BJ (cell line): ENCODE measurements at regions not wholly inside any gene's neighbourhood (a gene's known extent, or its start where the extent isn't known, plus 50 kb on each side); places are given as distances from the start of the nearest gene placed in this dataset.

Experiments used
- CTCF ChIA-PET: fragments of 350-600 bp; formaldehyde crosslinking; extraction: SDS; loops from one replicate; lab custom pipeline; 2021; ENCODE audit warnings: antibody characterized with exemption, inconsistent platforms; lab: Yijun Ruan, JAX
- POLR2A ChIA-PET: fragments of 300-600 bp; sonication (Branson Sonifier 250); formaldehyde crosslinking; extraction: SDS; loops from one replicate; lab custom pipeline; 2021; ENCODE audit warnings: antibody characterized with exemption; lab: Charles Lee
- DNase-seq: peaks from one replicate; pipeline ENCODE4 v3.0.0-alpha.2; 2011; ENCODE audit warnings: low read depth
- H3K27me3 ChIP-seq: 2 replicates; pipeline ENCODE4 v1.6.0; 2011; ENCODE audit warnings: low read length; ENCODE audit not compliant: control insufficient read depth, insufficient read depth
- H3K36me3 ChIP-seq: 2 replicates; pipeline ENCODE4 v1.5.1; 2011; ENCODE audit warnings: low read length; ENCODE audit not compliant: control insufficient read depth, insufficient read depth
- H3K4me3 ChIP-seq: 2 replicates; pipeline ENCODE4 v1.5.1; 2011; ENCODE audit warnings: low read depth, mild to moderate bottlenecking, control low read depth, low read length
- CTCF ChIP-seq: IDR thresholded peaks from 2 replicates; pipeline ENCODE4 v1.5.1; 2011; ENCODE audit warnings: low read depth, mild to moderate bottlenecking, control low read depth, inconsistent platforms, low read length, moderate library complexity; ENCODE audit not compliant: insufficient read depth

- no peak overlapping the region for H3K4me3 ChIP-seq
- TF ChIP-seq CTCF: no peak
- peaks cover 9% of the 10 kb centered on the region for H3K27me3 ChIP-seq
- H3K36me3 ChIP-seq: no peaks in the 10 kb centered on the region
- no peak for DNase-seq
- ChIA-PET CTCF (no interaction called here), POLR2A (no interaction called here)
Measured at GRCh38 chr10:78870458-78870857, 198.3 kb upstream of the ZMIZ1 start.

DNA sequence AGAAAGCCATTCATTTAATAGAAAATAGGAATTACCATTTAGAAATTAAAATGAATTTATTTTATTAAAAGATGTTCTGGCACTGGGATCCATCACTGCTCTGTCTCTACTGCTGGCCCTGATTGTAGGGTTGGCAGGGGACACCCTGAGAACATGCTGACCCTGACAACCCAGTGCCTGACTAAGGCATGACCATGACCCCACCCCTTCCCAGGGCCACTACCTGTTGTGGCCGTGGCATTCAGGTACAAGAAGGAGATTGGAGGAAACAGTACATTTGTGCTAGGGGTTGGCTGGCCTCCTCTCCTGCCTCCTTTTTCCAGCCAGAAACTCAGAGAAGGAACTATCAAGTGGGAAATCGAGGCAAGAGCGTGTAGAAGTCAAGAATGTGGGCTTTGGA lies 197.0 kb upstream of the ZMIZ1 start:
- TF ChIP-seq CTCF: no peak
- H3K27me3 ChIP-seq: peaks cover 9% of the 10 kb centered on the region
- no peak for DNase-seq
- H3K36me3 ChIP-seq: no peaks in the 10 kb centered on the region
- ChIA-PET POLR2A (no interaction called here), CTCF (no interaction called here)
- H3K4me3 ChIP-seq: no peak overlapping the region

- Histone ChIP-seq H3K36me3 (no peaks in the 10 kb centered on the region), H3K4me3 (no peak overlapping the region), H3K27me3 (peaks cover 9% of the 10 kb centered on the region)
- no peak for DNase-seq
- CTCF ChIA-PET: no interaction called here
- POLR2A ChIA-PET: no interaction called here
- no peak for TF ChIP-seq CTCF
Measured at GRCh38 chr10:78873413-78873812, 195.4 kb upstream of the ZMIZ1 start.

DNA sequence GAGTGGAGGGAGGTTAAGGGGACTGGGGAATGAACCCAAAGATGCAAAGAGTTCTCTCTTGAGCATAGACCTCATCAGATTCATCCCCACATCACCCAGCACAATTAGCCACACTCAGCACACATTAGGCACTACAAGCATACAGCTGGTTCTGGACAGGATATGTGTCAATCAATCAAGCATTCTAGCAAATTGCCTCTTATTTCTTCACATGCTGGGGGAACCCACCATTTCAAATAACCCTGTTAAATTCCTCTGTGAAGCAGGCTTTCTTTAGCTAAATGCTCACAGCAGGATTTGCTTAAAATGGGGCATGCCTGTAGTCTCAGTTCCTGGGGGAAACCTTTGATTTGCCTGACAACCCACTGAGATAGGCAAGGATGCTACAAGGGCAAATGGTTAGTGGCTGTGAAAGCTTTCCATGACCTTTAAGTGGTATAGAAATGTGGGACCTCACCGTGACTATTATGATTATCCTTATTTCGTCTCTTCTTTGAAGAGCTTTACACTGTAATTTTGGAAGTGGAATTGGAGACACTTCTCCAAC lies 193.4 kb upstream of the ZMIZ1 start:
- CTCF ChIA-PET: interaction anchor here (1.2 to 2.0 kb wide), 2 partner anchors 23 to 683 kb away, joined by 3 to 4 read pairs; no protein-coding TSS in a partner anchor
- POLR2A ChIA-PET: no interaction called here

DNA sequence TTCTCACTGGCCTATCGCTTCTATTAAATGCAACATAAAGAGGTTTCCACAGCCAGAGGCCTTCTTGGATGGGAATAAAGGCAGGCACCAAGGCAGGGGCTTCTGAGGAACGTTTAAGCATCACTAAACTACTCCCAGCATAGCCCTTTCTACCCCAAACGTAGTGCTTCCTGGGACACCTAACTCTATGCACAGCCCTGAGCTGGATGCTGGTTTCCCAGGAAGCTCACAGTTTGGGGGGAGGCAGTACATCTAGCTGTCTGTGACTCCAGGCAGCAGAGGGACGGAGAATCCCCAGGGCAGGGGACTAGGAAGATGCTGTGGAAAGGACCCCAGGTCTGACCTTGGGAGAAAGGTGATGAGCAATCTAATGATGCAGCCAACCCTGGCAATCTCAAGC lies 192.8 kb upstream of the ZMIZ1 start:
- Histone ChIP-seq H3K27me3 (peaks cover 7% of the 10 kb centered on the region), H3K36me3 (no peaks in the 10 kb centered on the region), H3K4me3 (no peak overlapping the region)
- ChIA-PET POLR2A (no interaction called here), CTCF (interaction anchor here (1.2 to 2.0 kb wide), 2 partner anchors 23 to 683 kb away, joined by 3 to 4 read pairs; no protein-coding TSS in a partner anchor)
- TF ChIP-seq CTCF: no peak
- no peak for DNase-seq

More for the DNA sequence above, 193.4 kb upstream of the ZMIZ1 start:
- H3K36me3 ChIP-seq: no peaks in the 10 kb centered on the region
- H3K4me3 ChIP-seq: no peak overlapping the region
- no peak for TF ChIP-seq CTCF
- DNase-seq: no peak
- H3K27me3 ChIP-seq: peaks cover 8% of the 10 kb centered on the region
